Mucosa of rectum (tissue), 2 donors: ENCODE measurements at regions not wholly inside any gene's neighbourhood (a gene's known extent, or its start where the extent isn't known, plus 50 kb on each side); places are given as distances from the start of the nearest gene placed in this dataset.

Source experiments
- H3K27ac ChIP-seq, 2 donors: one replicate each; pipeline ENCODE4 v1.7.0; 2013; ENCODE audit warnings: inconsistent platforms in 2 of 2, low read depth in 2 of 2, low read length in 2 of 2
- H3K27me3 ChIP-seq, 2 donors: one replicate each; pipeline ENCODE4 v1.7.0; 2013; ENCODE audit warnings: low read length in 2 of 2; ENCODE audit not compliant: control insufficient read depth in 2 of 2, insufficient read depth in 2 of 2
- H3K36me3 ChIP-seq, 2 donors: one replicate each; pipeline ENCODE4 v1.7.0; 2013; ENCODE audit warnings: low read length in 2 of 2; ENCODE audit not compliant: control insufficient read depth in 2 of 2, insufficient read depth in 2 of 2
- H3K4me1 ChIP-seq, 2 donors: one replicate each; pipeline ENCODE4 v1.7.0; 2013; ENCODE audit warnings: low read length in 2 of 2, mild to moderate bottlenecking in 1 of 2; ENCODE audit not compliant: control insufficient read depth in 2 of 2, insufficient read depth in 2 of 2
- H3K4me3 ChIP-seq, 2 donors: one replicate each; pipeline ENCODE4 v1.7.0; 2013; ENCODE audit warnings: low read length in 2 of 2
- H3K9ac ChIP-seq, 2 donors: one replicate each; pipeline ENCODE4 v1.7.0; 2013; ENCODE audit warnings: low read length in 2 of 2, low read depth in 1 of 2, mild to moderate bottlenecking in 1 of 2
- H3K9me3 ChIP-seq, 2 donors: one replicate each; pipeline ENCODE4 v1.7.0; 2013; ENCODE audit warnings: low read length in 2 of 2; ENCODE audit not compliant: control insufficient read depth in 2 of 2
- donor health status: healthy.
- donor health status: Normal muscosa, but diverticular disease.

DNA sequence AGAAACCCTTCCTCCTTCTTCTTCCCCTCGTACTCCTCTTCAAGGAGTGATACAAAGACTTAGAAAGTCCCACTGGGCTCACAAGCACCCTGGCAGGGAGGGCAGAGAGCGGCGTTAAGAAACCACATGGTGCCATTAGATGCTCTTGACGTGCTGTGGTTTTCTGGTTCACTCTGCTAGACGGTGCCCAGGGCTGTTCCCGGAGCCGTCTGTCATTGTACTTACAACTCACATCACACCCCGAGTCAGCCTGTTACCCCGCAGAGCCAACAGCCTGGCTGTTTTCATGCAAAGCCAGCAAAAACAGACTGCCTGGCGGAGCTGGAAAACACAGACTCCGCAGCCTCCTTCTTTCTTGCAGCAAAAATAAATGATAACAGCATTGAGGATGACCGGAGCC, 232.6 kb upstream of the TBX3 start:
- Histone ChIP-seq H3K36me3 (no peaks in the 10 kb centered on the region), H3K4me1 (peaks cover 0 to 3% of the 10 kb centered on the region in 2 donors), H3K27ac (no peak overlapping the region), H3K4me3 (no peak overlapping the region), H3K9me3 (no peaks in the 10 kb centered on the region), H3K27me3 (no peaks in the 10 kb centered on the region), H3K9ac (no peak overlapping the region)

DNA sequence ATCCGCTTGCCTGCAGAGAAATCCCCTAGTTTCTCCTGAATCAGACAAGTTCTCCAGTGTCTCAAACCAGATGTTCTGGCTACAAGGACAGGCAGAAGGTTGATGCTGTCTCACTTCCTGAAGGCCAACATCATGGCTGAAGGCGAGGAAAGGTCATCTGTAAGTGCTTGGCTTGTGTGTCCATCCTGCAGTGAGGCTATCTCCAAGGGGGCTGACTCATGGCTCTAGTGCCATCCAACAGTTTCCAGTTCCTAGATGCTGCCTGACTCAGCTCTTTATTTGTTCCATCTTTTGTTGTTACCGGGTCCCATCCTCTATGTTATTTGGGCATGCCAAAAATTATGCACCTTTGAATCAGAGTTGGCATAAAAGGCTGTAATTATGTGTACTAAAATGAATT, 232.1 kb upstream of the TBX3 start:
- Histone ChIP-seq H3K27me3 (no peaks in the 10 kb centered on the region), H3K4me3 (no peak overlapping the region), H3K27ac (no peak overlapping the region), H3K9ac (no peak overlapping the region), H3K4me1 (peaks cover 0 to 3% of the 10 kb centered on the region in 2 donors), H3K36me3 (no peaks in the 10 kb centered on the region), H3K9me3 (no peaks in the 10 kb centered on the region)

DNA sequence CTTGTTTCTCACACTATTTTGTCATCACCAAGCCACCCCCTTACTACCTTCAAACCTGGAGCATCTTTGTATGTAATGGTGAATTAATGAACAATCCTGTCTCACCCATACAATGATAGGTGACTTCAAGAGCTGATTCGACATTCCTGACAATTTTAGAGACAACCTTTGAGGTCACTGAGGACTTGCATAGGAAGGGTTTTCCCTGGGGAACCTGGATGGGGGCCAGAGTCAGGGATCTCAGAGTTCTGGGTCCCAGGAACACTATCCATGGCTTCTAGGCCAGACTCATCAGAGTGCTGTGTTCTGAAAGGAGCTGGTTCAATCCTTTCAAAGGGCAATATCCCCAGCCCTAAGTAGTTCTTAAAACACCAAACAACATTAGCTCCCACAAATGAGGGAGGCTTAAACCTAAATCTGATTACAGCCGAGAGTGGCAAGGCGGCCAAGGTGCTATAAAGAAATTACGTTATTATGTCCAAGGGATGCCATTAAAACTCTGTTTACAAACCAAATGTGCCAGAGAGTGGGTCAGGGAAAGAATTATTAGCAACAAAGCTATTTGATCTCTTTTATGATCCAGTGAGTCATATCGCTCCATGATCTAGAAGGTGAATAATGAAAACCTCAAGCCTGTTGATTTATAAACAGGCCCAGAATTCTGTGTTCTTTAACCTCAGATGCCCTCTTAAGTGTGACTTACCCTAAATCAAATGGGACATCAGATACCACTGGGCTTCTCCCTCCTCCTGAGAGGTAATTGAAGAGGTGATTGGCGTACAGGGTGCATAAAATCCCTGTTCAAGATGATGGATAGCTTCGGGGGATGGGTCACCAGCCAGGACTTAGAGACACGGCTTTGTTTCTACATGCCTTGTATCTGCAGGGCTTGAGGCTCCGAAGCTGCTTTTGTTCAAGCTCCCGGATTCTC, 230.2 kb upstream of the TBX3 start:
- no peaks in the 10 kb centered on the region for H3K27me3 ChIP-seq
- no peak overlapping the region for H3K27ac ChIP-seq
- no peak overlapping the region for H3K9ac ChIP-seq
- H3K9me3 ChIP-seq = no peaks in the 10 kb centered on the region
- H3K4me1 ChIP-seq = peaks cover 0 to 3% of the 10 kb centered on the region in 2 donors
- H3K36me3 ChIP-seq = no peaks in the 10 kb centered on the region
- H3K4me3 ChIP-seq = no peak overlapping the region

DNA sequence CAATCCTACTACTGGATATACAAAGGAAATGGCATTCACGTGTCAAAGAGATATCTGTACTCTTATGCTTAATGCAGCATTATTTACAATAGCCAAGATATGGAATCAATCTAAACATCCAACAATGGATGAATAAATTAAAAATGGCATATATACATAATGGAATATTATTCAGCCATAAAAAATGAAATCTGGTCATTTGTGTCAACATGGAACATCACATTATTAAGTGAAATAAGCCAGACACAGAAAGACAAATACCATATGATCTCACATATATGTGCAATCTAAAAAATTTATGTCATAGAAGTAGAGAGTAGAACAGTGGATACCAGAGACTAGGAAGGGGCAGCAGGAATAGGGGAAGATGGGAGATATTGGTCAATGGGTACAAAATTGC, 228.8 kb upstream of the TBX3 start:
- Histone ChIP-seq H3K4me3 (no peak overlapping the region), H3K27ac (no peak overlapping the region), H3K4me1 (no peaks in the 10 kb centered on the region), H3K9me3 (no peaks in the 10 kb centered on the region), H3K27me3 (no peaks in the 10 kb centered on the region), H3K9ac (no peak overlapping the region), H3K36me3 (no peaks in the 10 kb centered on the region)

DNA sequence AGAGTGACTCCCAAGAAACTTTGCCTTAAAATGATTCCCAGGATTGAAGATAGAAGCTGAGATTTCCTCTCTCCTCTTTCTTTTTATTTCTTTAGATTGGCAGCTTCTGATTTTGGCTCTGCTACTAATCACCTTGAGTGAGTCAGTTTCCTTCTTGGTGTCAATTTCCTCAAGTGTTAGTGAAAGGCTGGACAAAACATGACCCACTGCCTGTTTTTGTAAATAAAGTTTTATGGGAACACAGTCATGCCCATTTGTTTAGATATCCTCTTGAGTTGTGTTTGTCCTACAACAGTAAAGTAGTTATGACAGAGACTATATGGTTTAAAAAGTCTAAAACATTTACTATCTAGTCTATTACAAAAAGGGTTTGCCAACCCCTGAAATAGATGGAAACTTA, 227.2 kb upstream of the TBX3 start:
- Histone ChIP-seq H3K4me1 (no peaks in the 10 kb centered on the region), H3K27ac (no peak overlapping the region), H3K9ac (no peak overlapping the region), H3K4me3 (no peak overlapping the region), H3K36me3 (no peaks in the 10 kb centered on the region), H3K27me3 (no peaks in the 10 kb centered on the region), H3K9me3 (no peaks in the 10 kb centered on the region)

DNA sequence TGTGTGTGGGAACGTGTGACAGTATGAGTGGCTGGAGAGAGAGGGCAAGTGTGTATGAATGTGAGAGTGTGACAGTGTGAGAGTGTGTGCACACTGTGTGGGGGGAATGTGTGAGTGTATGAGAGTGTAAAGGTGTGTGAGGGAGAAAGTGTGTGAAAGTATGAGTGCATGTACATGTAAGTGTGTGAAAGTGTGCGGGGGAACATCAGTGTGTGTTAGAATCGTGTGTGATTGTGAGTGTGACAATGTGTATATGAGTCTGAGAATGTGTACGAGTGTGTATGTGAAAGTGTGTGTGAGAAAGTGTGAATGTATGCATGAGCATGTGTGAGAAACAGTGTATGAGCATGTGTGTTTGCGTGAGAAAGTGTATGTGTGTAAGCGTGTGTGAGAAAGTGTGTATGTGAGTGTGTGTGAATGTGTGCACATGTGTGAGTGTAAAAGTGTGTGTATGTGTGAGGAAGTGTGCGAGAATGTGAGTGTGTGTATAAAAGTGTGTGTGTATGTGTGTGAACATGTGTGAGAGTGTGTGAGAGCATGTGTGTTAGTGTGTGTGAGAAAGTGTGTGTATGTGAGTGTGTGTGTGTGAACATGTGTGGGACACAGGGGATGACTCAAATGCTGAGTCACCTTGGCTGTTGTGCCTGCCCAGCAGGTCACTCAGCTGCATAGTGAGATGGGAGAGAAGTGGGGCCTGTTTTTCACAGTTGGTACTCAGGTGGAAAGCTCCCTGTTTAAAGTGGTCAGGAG, 220.5 kb upstream of the TBX3 start:
- H3K4me3 ChIP-seq = no peak overlapping the region
- no peak overlapping the region for H3K9ac ChIP-seq
- H3K9me3 ChIP-seq = no peaks in the 10 kb centered on the region
- H3K27me3 ChIP-seq = no peaks in the 10 kb centered on the region
- no peaks in the 10 kb centered on the region for H3K4me1 ChIP-seq
- H3K36me3 ChIP-seq = no peaks in the 10 kb centered on the region
- no peak overlapping the region for H3K27ac ChIP-seq

DNA sequence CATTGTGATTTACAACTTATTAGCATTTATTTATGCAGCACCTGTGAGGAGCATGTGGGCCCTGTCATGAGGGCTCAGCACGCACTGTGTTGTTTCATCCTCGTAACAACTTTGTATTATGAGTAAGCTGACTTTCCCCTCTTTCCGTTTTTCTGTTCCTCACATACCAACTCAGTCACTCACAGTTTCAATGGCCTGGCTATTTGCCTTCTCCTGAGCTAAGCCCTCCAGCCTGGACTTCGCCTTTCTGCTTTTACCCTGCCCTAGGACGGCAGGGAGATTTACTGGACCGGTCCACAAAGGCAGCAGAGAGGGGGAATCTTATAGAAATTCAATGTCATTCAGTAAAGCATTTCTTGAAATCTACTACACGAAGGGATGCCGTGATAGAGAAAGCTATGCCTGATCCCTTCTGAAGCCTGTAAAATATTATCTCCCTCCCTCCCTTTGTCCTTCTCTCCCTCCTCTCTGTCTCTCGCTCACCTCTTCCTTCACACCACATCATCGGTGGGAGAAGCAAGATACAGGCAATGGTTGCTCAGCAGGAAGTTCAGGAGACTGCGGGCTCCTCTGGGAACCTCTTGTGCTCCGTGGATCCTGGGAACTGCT, 219.2 kb upstream of the TBX3 start:
- Histone ChIP-seq H3K9ac (no peak overlapping the region), H3K9me3 (no peaks in the 10 kb centered on the region), H3K36me3 (no peaks in the 10 kb centered on the region), H3K27ac (no peak overlapping the region), H3K4me3 (no peak overlapping the region), H3K4me1 (no peaks in the 10 kb centered on the region), H3K27me3 (no peaks in the 10 kb centered on the region)

DNA sequence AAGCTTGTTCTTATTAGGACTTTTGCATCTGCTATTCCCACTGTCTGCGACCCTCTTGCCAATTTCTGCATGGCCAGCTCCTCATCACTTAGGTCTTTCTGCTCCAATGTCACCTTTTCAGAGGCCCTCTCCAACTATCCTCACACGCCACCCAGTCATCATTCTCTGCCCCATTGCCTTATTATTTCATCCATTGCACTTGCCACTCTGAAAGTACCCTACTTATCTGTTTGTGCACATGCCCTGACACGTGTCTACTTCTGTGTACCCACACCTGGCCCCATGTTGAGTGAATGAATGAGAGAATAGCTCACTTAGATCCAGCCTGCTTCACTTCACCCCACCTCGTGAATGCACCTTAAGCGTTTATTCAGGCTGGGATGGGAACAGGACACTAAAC, 218.7 kb upstream of the TBX3 start:
- no peaks in the 10 kb centered on the region for H3K4me1 ChIP-seq
- H3K27me3 ChIP-seq = no peaks in the 10 kb centered on the region
- no peak overlapping the region for H3K27ac ChIP-seq
- H3K36me3 ChIP-seq = no peaks in the 10 kb centered on the region
- H3K4me3 ChIP-seq = no peak overlapping the region
- no peak overlapping the region for H3K9ac ChIP-seq
- no peaks in the 10 kb centered on the region for H3K9me3 ChIP-seq

DNA sequence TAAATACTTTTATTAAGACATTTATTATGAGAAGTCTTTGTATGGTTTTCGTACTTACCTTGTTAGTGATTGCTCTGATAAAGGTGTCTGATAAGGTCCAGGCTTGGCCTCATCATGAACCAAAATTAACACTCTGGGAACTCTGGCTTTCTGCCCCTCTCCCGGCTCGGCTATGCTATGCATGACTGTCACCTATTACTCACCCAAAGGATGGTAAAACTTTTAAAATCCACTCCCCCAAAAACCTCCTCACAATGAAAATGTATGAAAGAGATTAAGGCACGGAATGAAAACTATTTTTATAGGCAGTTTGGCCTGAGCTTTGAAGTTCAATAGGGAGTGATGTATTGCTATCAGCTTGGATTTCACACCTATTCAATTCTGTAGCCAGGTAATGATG, 217.3 kb upstream of the TBX3 start:
- H3K4me3 ChIP-seq = no peak overlapping the region
- no peaks in the 10 kb centered on the region for H3K36me3 ChIP-seq
- H3K27me3 ChIP-seq = no peaks in the 10 kb centered on the region
- H3K9me3 ChIP-seq = no peaks in the 10 kb centered on the region
- no peak overlapping the region for H3K9ac ChIP-seq
- no peaks in the 10 kb centered on the region for H3K4me1 ChIP-seq
- no peak overlapping the region for H3K27ac ChIP-seq

DNA sequence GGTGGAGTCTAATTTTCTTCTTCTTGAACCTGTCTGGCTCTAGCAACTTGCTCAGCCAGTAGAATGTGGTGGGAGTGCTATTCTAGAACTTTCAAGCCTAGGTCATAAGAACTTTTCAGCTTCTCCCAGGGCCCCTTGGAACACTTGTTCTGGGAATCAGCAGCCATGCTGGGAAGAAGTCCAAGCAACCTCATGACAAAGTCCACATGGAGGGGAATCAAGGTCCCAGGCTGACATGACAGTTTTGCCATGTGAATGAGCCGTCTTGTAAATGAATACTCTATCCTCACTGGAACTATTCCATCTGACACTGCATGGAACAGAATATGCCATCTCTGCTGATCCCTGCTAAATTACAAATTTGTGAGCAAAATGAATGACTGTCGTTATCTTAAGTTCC, 214.2 kb upstream of the TBX3 start:
- no peaks in the 10 kb centered on the region for H3K36me3 ChIP-seq

More for the DNA sequence above, 214.2 kb upstream of the TBX3 start:
- Histone ChIP-seq H3K4me3 (no peak overlapping the region), H3K27ac (no peak overlapping the region), H3K27me3 (no peaks in the 10 kb centered on the region), H3K4me1 (no peaks in the 10 kb centered on the region), H3K9me3 (no peaks in the 10 kb centered on the region), H3K9ac (no peak overlapping the region)
